ENCODE measurements at regions not wholly inside any gene's neighbourhood (a gene's known extent, or its start where the extent isn't known, plus 50 kb on each side); places are given as distances from the start of the nearest gene placed in this dataset.

- TF ChIP-seq, protein P1, sequence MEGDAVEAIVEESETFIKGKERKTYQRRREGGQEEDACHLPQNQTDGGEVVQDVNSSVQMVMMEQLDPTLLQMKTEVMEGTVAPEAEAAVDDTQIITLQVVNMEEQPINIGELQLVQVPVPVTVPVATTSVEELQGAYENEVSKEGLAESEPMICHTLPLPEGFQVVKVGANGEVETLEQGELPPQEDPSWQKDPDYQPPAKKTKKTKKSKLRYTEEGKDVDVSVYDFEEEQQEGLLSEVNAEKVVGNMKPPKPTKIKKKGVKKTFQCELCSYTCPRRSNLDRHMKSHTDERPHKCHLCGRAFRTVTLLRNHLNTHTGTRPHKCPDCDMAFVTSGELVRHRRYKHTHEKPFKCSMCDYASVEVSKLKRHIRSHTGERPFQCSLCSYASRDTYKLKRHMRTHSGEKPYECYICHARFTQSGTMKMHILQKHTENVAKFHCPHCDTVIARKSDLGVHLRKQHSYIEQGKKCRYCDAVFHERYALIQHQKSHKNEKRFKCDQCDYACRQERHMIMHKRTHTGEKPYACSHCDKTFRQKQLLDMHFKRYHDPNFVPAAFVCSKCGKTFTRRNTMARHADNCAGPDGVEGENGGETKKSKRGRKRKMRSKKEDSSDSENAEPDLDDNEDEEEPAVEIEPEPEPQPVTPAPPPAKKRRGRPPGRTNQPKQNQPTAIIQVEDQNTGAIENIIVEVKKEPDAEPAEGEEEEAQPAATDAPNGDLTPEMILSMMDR (conservative IDR thresholded peaks at IDR 0.05; ENCODE audit: low read length) = no peak
- TF ChIP-seq EZH2phosphoT487 (IDR thresholded peaks at IDR 0.05; ENCODE audit: borderline replicate concordance, low read depth, low read length) = no peak
Measured at GRCh38 chr3:24714436-24714835, 219.8 kb upstream of the THRB start.

Measured in OCI-LY7 (cell line).